ENCODE measurements at regions not wholly inside any gene's neighbourhood (a gene's known extent, or its start where the extent isn't known, plus 50 kb on each side); places are given as distances from the start of the nearest gene placed in this dataset.
"Not testable (repeated sequence)": the region's sequence is repeated elsewhere in the genome, so short reads cannot be mapped to it uniquely, and the experiment has no call there.

- no peak for DNase-seq (ENCODE audit: low read depth in 2 of 2)
Measured at GRCh38 chr7:67359900-67360299, 363.3 kb downstream of the TYW1 start.

GRCh38 chr7:67361150-67361549 lies 364.5 kb downstream of the TYW1 start:
- DNase-seq (ENCODE audit: low read depth in 2 of 2) = no peak

GRCh38 chr7:67364441-67365017 lies 367.9 kb downstream of the TYW1 start:
- no peak for DNase-seq (ENCODE audit: low read depth in 2 of 2)

GRCh38 chr7:67371429-67372305 lies 375.0 kb downstream of the TYW1 start:
- DNase-seq (ENCODE audit: low read depth in 2 of 2) = peak in 1 of 2 donors; percentile 6

GRCh38 chr7:67373389-67373788 lies 376.8 kb downstream of the TYW1 start:
- not testable (repeated sequence) for DNase-seq (ENCODE audit: low read depth in 2 of 2)

GRCh38 chr7:67375427-67375826 lies 378.8 kb downstream of the TYW1 start:
- DNase-seq (ENCODE audit: low read depth in 2 of 2) = no peak

GRCh38 chr7:67377939-67378862 lies 381.6 kb downstream of the TYW1 start:
- DNase-seq (ENCODE audit: low read depth in 2 of 2) = peak in 1 of 2 donors; percentile 11

- DNase-seq (ENCODE audit: low read depth in 2 of 2) = no peak
Measured at GRCh38 chr7:67380326-67380725, 383.7 kb downstream of the TYW1 start.

GRCh38 chr7:67380858-67381257 lies 384.2 kb downstream of the TYW1 start:
- DNase-seq (ENCODE audit: low read depth in 2 of 2) = no peak

- no peak for DNase-seq (ENCODE audit: low read depth in 2 of 2)
Measured at GRCh38 chr7:67387851-67388250, 391.2 kb downstream of the TYW1 start.

- no peak for DNase-seq (ENCODE audit: low read depth in 2 of 2)
Measured at GRCh38 chr7:67391168-67391567, 394.5 kb downstream of the TYW1 start.

GRCh38 chr7:67392596-67393438 lies 396.2 kb downstream of the TYW1 start:
- DNase-seq (ENCODE audit: low read depth in 2 of 2) = no peak

- no peak for DNase-seq (ENCODE audit: low read depth in 2 of 2)
Measured at GRCh38 chr7:67393903-67394302, 397.3 kb downstream of the TYW1 start.

GRCh38 chr7:67398916-67399315 lies 402.3 kb downstream of the TYW1 start:
- DNase-seq (ENCODE audit: low read depth in 2 of 2) = no peak

- no peak for DNase-seq (ENCODE audit: low read depth in 2 of 2)
Measured at GRCh38 chr7:67401492-67401891, 404.9 kb downstream of the TYW1 start.

- no peak for DNase-seq (ENCODE audit: low read depth in 2 of 2)
Measured at GRCh38 chr7:67402280-67402679, 405.6 kb downstream of the TYW1 start.

- DNase-seq (ENCODE audit: low read depth in 2 of 2) = no peak
Measured at GRCh38 chr7:67406976-67407375, 410.3 kb downstream of the TYW1 start.

GRCh38 chr7:67407392-67408071 lies 410.9 kb downstream of the TYW1 start:
- no peak for DNase-seq (ENCODE audit: low read depth in 2 of 2)

GRCh38 chr7:67408109-67408508 lies 411.5 kb downstream of the TYW1 start:
- DNase-seq (ENCODE audit: low read depth in 2 of 2) = no peak

- DNase-seq (ENCODE audit: low read depth in 2 of 2) = no peak
Measured at GRCh38 chr7:67413670-67414069, 417.0 kb downstream of the TYW1 start.

GRCh38 chr7:67414858-67415257 lies 418.2 kb downstream of the TYW1 start:
- DNase-seq (ENCODE audit: low read depth in 2 of 2) = no peak
